ENCODE measurements at regions not wholly inside any gene's neighbourhood (a gene's known extent, or its start where the extent isn't known, plus 50 kb on each side); places are given as distances from the start of the nearest gene placed in this dataset.

DNA sequence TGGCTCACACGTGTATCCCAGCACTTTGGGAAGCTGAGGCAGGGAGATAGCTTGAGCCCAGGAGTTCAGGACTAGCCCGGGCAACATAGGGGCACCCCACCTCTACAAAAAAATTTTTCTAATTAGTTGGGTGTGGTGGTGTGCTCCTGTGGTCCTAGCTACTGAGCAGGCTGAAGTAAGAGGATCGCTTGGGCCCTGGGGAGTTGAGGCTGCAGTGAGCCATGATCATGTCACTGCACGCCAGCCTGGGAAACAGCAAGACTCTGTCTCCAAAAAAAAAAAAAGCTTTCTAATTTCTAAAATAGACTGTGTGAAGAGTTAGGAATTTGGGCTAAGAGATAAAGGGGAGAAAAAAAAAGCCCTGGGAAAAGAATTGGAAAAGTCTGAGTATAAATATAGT lies 51.9 kb upstream of the NAB1 start:
- no peaks in the 10 kb centered on the region for H3K36me3 ChIP-seq
- peaks cover 10 to 27% of the 10 kb centered on the region in 2 donors for H3K4me1 ChIP-seq (ENCODE audit: control insufficient read depth in 1 of 2, low read depth in 2 of 2)
- H3K4me3 ChIP-seq = no peak overlapping the region
- H3K9me3 ChIP-seq = no peaks in the 10 kb centered on the region
- H3K27ac ChIP-seq = peak overlapping the region in 1 of 2 donors; percentile 28
- ATAC-seq (ENCODE audit: insufficient number of reproducible peaks, low FRiP score, low read depth) (no peak), DNase-seq (ENCODE audit: low spot score) (no peak)
- TF ChIP-seq, protein P1, sequence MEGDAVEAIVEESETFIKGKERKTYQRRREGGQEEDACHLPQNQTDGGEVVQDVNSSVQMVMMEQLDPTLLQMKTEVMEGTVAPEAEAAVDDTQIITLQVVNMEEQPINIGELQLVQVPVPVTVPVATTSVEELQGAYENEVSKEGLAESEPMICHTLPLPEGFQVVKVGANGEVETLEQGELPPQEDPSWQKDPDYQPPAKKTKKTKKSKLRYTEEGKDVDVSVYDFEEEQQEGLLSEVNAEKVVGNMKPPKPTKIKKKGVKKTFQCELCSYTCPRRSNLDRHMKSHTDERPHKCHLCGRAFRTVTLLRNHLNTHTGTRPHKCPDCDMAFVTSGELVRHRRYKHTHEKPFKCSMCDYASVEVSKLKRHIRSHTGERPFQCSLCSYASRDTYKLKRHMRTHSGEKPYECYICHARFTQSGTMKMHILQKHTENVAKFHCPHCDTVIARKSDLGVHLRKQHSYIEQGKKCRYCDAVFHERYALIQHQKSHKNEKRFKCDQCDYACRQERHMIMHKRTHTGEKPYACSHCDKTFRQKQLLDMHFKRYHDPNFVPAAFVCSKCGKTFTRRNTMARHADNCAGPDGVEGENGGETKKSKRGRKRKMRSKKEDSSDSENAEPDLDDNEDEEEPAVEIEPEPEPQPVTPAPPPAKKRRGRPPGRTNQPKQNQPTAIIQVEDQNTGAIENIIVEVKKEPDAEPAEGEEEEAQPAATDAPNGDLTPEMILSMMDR (IDR thresholded peaks at IDR 0.05) = no peak
- H3K27me3 ChIP-seq (replicated peaks; ENCODE audit: insufficient read depth) = no peaks in the 10 kb centered on the region

DNA sequence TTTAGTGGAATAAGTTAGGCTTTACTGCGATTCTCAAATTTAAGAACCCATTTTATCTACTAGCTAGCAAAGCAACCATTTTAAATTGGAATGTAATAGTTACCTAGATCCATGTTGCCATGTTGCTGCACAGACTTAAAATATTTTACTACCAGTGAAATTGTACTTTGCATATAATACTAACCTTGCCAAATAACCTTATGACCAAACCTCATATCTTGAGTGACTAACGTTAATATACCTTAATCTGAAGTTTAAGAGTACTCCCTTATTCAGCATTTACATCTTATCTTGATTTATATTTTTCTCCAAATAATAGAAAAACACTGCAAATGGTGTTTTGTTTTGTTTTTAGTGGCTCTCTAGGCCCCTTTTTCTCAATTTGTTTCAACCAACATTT lies 50.3 kb upstream of the NAB1 start:
- TF ChIP-seq, protein P1 (IDR thresholded peaks at IDR 0.05) = no peak
- H3K36me3 ChIP-seq = no peaks in the 10 kb centered on the region
- no peaks in the 10 kb centered on the region for H3K27me3 ChIP-seq (replicated peaks; ENCODE audit: insufficient read depth)
- peaks cover 10 to 27% of the 10 kb centered on the region in 2 donors for H3K4me1 ChIP-seq (ENCODE audit: control insufficient read depth in 1 of 2, low read depth in 2 of 2)
- no peak overlapping the region for H3K4me3 ChIP-seq
- no peaks in the 10 kb centered on the region for H3K9me3 ChIP-seq
- ATAC-seq (ENCODE audit: insufficient number of reproducible peaks, low FRiP score, low read depth) (no peak), DNase-seq (ENCODE audit: low spot score) (no peak)
- H3K27ac ChIP-seq = no peak overlapping the region

DNA sequence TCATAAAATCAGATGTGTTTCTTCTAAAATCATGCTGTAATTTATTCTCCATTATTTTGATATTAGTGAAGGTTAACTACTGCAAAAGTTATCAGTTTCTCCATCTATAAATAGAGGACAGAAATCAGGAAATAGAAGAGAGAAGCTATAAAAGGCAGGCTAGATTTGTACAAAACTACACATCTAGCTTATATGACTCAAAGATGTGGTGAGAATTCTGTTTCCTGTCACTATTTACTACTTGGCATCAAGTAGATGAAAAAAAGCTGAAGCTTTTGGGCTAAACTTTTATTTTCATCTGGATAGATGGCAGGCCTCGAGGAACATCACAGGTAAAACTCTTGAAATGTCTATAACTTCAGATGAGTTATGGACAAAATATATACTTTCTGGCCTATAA lies 49.8 kb upstream of the NAB1 start:
- Histone ChIP-seq H3K27ac (no peak overlapping the region), H3K9me3 (no peaks in the 10 kb centered on the region), H3K4me1 (ENCODE audit: control insufficient read depth in 1 of 2, low read depth in 2 of 2) (peaks cover 10 to 27% of the 10 kb centered on the region in 2 donors), H3K27me3 (replicated peaks; ENCODE audit: insufficient read depth) (no peaks in the 10 kb centered on the region), H3K36me3 (no peaks in the 10 kb centered on the region), H3K4me3 (no peak overlapping the region)
- no peak for ATAC-seq (ENCODE audit: insufficient number of reproducible peaks, low FRiP score, low read depth)
- no peak for DNase-seq (ENCODE audit: low spot score)
- TF ChIP-seq, protein P1 (IDR thresholded peaks at IDR 0.05) = no peak
